ENCODE measurements at regions not wholly inside any gene's neighbourhood (a gene's known extent, or its start where the extent isn't known, plus 50 kb on each side); places are given as distances from the start of the nearest gene placed in this dataset.

- intact Hi-C loops (cut with micrococcal nuclease): no loop called here
These were observed 432.1 kb upstream of the DCC start for GRCh38 chr18:51907687-51908597.

- intact Hi-C loops (cut with micrococcal nuclease): no loop called here
These were observed 431.4 kb upstream of the DCC start for GRCh38 chr18:51908598-51908944.

GRCh38 chr18:51911584-51911983 is 428.4 kb upstream of the DCC start:
- intact Hi-C loops (cut with micrococcal nuclease): no loop called here

GRCh38 chr18:51912381-51912780 is 427.6 kb upstream of the DCC start:
- intact Hi-C loops (cut with micrococcal nuclease): no loop called here

GRCh38 chr18:51915176-51915575 is 424.8 kb upstream of the DCC start:
- intact Hi-C loops (cut with micrococcal nuclease): no loop called here

GRCh38 chr18:51921862-51922261 is 418.1 kb upstream of the DCC start:
- intact Hi-C loops (cut with micrococcal nuclease): no loop called here

- intact Hi-C loops (cut with micrococcal nuclease): no loop called here
These were observed 406.1 kb upstream of the DCC start for GRCh38 chr18:51933903-51934302.

GRCh38 chr18:51936115-51936514 is 403.9 kb upstream of the DCC start:
- intact Hi-C loops (cut with micrococcal nuclease): no loop called here

GRCh38 chr18:51941999-51942398 is 398.0 kb upstream of the DCC start:
- intact Hi-C loops (cut with micrococcal nuclease): no loop called here

- intact Hi-C loops (cut with micrococcal nuclease): no loop called here
These were observed 396.7 kb upstream of the DCC start for GRCh38 chr18:51943281-51943680.

- intact Hi-C loops (cut with micrococcal nuclease): no loop called here
These were observed 393.1 kb upstream of the DCC start for GRCh38 chr18:51946946-51947345.

GRCh38 chr18:51952844-51953243 is 387.2 kb upstream of the DCC start:
- intact Hi-C loops (cut with micrococcal nuclease): no loop called here

- intact Hi-C loops (cut with micrococcal nuclease): no loop called here
These were observed 386.5 kb upstream of the DCC start for GRCh38 chr18:51953521-51953920.

GRCh38 chr18:51955136-51955535 is 384.9 kb upstream of the DCC start:
- intact Hi-C loops (cut with micrococcal nuclease): no loop called here

- intact Hi-C loops (cut with micrococcal nuclease): no loop called here
These were observed 383.0 kb upstream of the DCC start for GRCh38 chr18:51957001-51957400.

- intact Hi-C loops (cut with micrococcal nuclease): no loop called here
These were observed 359.9 kb upstream of the DCC start for GRCh38 chr18:51980101-51980500.

- intact Hi-C loops (cut with micrococcal nuclease): no loop called here
These were observed 351.7 kb upstream of the DCC start for GRCh38 chr18:51988277-51988676.

- intact Hi-C loops (cut with micrococcal nuclease): no loop called here
These were observed 342.9 kb upstream of the DCC start for GRCh38 chr18:51997129-51997528.

- intact Hi-C loops (cut with micrococcal nuclease): no loop called here
These were observed 341.9 kb upstream of the DCC start for GRCh38 chr18:51998066-51998465.

- intact Hi-C loops (cut with micrococcal nuclease): no loop called here
These were observed 341.3 kb upstream of the DCC start for GRCh38 chr18:51998711-51999110.

GRCh38 chr18:51999351-51999750 is 340.6 kb upstream of the DCC start:
- intact Hi-C loops (cut with micrococcal nuclease): no loop called here

- intact Hi-C loops (cut with micrococcal nuclease): no loop called here
These were observed 339.6 kb upstream of the DCC start for GRCh38 chr18:52000435-52000834.

GRCh38 chr18:52001106-52001505 is 338.9 kb upstream of the DCC start:
- intact Hi-C loops (cut with micrococcal nuclease): no loop called here

All from T-helper 1 cell treated with Interleukin-12 subunit alpha and Interleukin-12 subunit beta and Interleukin-4 antibody, amounts not matched to agents 30 ng/mL and 1 ng/mL, for 36 hours (primary cell).